ENCODE measurements at regions not wholly inside any gene's neighbourhood (a gene's known extent, or its start where the extent isn't known, plus 50 kb on each side); places are given as distances from the start of the nearest gene placed in this dataset.
"Not testable (repeated sequence)": the region's sequence is repeated elsewhere in the genome, so short reads cannot be mapped to it uniquely, and the experiment has no call there.

DNA sequence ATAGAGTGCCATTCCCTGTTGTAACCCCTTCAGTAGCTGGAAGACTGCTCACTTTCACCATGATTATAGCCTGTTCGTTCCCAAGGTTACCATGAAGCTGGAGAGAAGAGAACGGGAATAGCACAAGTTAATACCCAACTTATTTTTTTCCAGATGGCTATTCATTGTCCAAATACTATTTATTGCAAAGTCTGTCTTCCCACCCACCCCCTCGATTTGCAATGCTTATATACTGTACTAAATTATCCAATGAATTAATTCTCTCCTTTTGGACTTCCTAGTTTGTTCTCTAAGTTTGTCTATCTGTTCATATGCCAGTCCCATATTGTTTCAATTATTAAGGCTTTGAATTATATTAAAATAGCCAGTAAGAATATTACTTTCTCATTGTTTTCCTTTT is 231.0 kb downstream of the RAB11FIP4 start:
- 84% methylated on average over 3 of the region's 3 CpGs for WGBS (ENCODE audit: low lambda C conversion rate, missing lambda C conversion rate)
- no peak overlapping the region for H3K27ac ChIP-seq

DNA sequence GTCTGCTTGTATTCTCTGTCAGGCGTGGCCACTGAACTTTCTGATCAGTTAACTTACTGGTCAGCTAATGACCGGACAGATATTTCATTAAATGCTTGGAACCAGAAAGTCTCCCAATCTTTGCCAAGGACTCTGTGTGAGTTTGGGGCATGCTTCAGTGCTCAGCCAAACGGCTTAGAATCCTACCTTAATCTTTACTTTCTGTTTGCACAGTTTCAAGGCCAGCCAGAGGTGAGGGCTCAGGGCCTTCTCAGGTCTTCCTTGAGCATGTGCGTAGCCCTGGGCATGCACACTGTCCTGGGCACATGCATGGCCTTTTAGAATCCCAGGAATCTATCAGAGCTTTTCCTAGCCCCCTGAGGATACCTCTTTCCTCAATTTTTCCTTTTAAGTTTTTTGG is 230.1 kb downstream of the RAB11FIP4 start:
- 80% methylated on average over 4 of the region's 4 CpGs for WGBS (ENCODE audit: low lambda C conversion rate, missing lambda C conversion rate)
- Histone ChIP-seq H3K27ac (no peak overlapping the region), H4K20me1 (ENCODE audit: insufficient read depth, poor library complexity, severe bottlenecking) (no peaks in the 10 kb centered on the region), H2AFZ (no peak overlapping the region), H3K79me2 (no peaks in the 10 kb centered on the region), H3K27me3 (no peaks in the 10 kb centered on the region), H3K36me3 (replicated peaks; ENCODE audit: insufficient read depth, low read depth) (no peaks in the 10 kb centered on the region), H3K4me1 (ENCODE audit: insufficient read depth) (no peaks in the 10 kb centered on the region), H3K9me3 (ENCODE audit: low read depth) (peaks cover 18% of the 10 kb centered on the region), H3K4me2 (no peak overlapping the region), H3K9me2 (replicated peaks; ENCODE audit: insufficient read depth) (no peaks in the 10 kb centered on the region), H3K4me3 (no peak overlapping the region)
- TF ChIP-seq, protein P1, sequence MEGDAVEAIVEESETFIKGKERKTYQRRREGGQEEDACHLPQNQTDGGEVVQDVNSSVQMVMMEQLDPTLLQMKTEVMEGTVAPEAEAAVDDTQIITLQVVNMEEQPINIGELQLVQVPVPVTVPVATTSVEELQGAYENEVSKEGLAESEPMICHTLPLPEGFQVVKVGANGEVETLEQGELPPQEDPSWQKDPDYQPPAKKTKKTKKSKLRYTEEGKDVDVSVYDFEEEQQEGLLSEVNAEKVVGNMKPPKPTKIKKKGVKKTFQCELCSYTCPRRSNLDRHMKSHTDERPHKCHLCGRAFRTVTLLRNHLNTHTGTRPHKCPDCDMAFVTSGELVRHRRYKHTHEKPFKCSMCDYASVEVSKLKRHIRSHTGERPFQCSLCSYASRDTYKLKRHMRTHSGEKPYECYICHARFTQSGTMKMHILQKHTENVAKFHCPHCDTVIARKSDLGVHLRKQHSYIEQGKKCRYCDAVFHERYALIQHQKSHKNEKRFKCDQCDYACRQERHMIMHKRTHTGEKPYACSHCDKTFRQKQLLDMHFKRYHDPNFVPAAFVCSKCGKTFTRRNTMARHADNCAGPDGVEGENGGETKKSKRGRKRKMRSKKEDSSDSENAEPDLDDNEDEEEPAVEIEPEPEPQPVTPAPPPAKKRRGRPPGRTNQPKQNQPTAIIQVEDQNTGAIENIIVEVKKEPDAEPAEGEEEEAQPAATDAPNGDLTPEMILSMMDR (IDR thresholded peaks at IDR 0.05; ENCODE audit: poor library complexity): no peak
- TF ChIP-seq EZH2phosphoT487 (IDR thresholded peaks at IDR 0.05; ENCODE audit: low read depth, severe bottlenecking, unreplicated experiment): no peak
- no peak for TF ChIP-seq EZH2 (IDR thresholded peaks at IDR 0.05; ENCODE audit: borderline replicate concordance)
- DNase-seq (ENCODE audit: low spot score): no peak

More for the DNA sequence above, 231.0 kb downstream of the RAB11FIP4 start:
- H3K9me3 ChIP-seq (ENCODE audit: low read depth): peaks cover 18% of the 10 kb centered on the region
- TF ChIP-seq EZH2 (IDR thresholded peaks at IDR 0.05; ENCODE audit: borderline replicate concordance) (no peak), EZH2phosphoT487 (IDR thresholded peaks at IDR 0.05; ENCODE audit: low read depth, severe bottlenecking, unreplicated experiment) (no peak)
- TF ChIP-seq, protein P1 (IDR thresholded peaks at IDR 0.05; ENCODE audit: poor library complexity): no peak
- H3K4me3 ChIP-seq: no peak overlapping the region
- H3K4me1 ChIP-seq (ENCODE audit: insufficient read depth): no peaks in the 10 kb centered on the region
- H4K20me1 ChIP-seq (ENCODE audit: insufficient read depth, poor library complexity, severe bottlenecking): no peaks in the 10 kb centered on the region
- no peaks in the 10 kb centered on the region for H3K79me2 ChIP-seq
- no peaks in the 10 kb centered on the region for H3K36me3 ChIP-seq (replicated peaks; ENCODE audit: insufficient read depth, low read depth)
- no peaks in the 10 kb centered on the region for H3K27me3 ChIP-seq
- no peaks in the 10 kb centered on the region for H3K9me2 ChIP-seq (replicated peaks; ENCODE audit: insufficient read depth)
- DNase-seq (ENCODE audit: low spot score): no peak
- no peak overlapping the region for H2AFZ ChIP-seq
- H3K4me2 ChIP-seq: no peak overlapping the region

DNA sequence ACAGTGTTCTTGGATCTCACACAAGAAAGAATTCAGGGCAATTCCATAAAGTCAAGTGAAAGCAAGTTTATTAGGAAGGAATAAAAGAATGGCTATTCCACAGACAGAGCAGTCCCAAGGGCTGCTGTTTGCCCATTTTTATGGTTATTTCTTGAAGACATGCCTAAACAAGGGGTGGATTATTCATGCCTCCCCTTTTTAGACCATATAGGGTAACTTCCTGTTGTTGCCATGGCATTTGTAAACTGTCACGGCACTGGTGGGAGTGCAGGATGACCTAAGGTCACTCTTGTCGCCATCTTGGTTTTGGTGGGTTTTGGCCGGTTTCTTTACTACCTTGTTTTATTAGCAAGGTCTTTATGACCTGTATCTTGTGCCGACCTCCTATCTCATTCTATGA is 219.6 kb downstream of the RAB11FIP4 start:
- H3K79me2 ChIP-seq; H3K27me3 ChIP-seq; DNase-seq (ENCODE audit: low spot score); H4K20me1 ChIP-seq (ENCODE audit: insufficient read depth, poor library complexity, severe bottlenecking); H3K4me1 ChIP-seq (ENCODE audit: insufficient read depth); H3K4me2 ChIP-seq; H2AFZ ChIP-seq; H3K36me3 ChIP-seq (replicated peaks; ENCODE audit: insufficient read depth, low read depth); H3K9me3 ChIP-seq (ENCODE audit: low read depth); H3K9me2 ChIP-seq (replicated peaks; ENCODE audit: insufficient read depth); H3K27ac ChIP-seq; H3K4me3 ChIP-seq: not testable (repeated sequence)
- WGBS (ENCODE audit: low lambda C conversion rate, missing lambda C conversion rate): 81% methylated on average over 4 of the region's 4 CpGs

DNA sequence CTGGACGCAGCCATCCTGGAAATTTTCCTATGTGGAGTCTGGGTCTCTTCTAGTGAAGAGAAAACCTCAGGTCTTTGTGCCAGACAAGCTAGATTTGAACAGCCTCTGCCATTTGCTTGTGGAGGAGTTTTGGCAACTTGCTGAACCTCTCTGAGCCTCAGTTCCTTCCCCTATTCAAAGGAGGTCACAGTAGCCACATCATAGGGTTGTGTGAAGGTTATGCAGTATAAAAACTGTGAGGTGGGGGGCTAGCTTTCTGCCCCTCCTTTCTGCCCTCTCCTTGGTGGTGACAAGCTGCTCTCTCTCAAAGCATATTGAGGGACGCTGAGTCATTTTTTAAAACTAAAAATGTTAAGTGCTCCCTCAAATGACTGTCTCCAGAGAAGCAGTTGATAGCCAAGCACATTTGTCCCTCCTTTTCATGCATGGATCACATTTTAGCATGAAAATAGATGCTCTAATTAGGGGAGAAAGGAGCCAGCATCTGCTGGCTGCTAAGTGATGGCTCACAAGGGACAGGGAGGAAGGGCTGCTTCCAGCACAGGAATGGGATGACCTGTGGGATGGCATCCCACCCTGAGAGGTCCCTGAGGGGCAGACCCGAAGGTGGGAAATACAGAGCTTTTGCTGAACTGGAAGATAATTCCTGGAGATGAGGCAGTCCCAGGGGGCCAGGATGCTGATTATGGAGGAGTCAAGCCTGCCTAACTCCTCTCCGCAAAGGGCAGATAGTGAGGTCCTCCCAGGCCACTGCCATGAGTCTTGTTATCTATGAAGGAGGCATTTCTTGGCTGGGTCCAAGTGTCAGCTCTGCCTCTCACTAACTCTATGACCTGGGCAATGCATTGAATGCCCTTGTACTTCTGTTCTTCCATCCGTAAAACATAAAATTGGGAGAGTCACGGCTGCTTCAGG is 218.8 kb downstream of the RAB11FIP4 start:
- no peaks in the 10 kb centered on the region for H3K9me2 ChIP-seq (replicated peaks; ENCODE audit: insufficient read depth)
- DNase-seq (ENCODE audit: low spot score): no peak
- H3K27me3 ChIP-seq: no peaks in the 10 kb centered on the region
- no peaks in the 10 kb centered on the region for H4K20me1 ChIP-seq (ENCODE audit: insufficient read depth, poor library complexity, severe bottlenecking)
- TF ChIP-seq EZH2 (IDR thresholded peaks at IDR 0.05; ENCODE audit: borderline replicate concordance) (no peak), EZH2phosphoT487 (IDR thresholded peaks at IDR 0.05; ENCODE audit: low read depth, severe bottlenecking, unreplicated experiment) (no peak)
- TF ChIP-seq, protein P1 (IDR thresholded peaks at IDR 0.05; ENCODE audit: poor library complexity): no peak
- no peaks in the 10 kb centered on the region for H3K36me3 ChIP-seq (replicated peaks; ENCODE audit: insufficient read depth, low read depth)
- H2AFZ ChIP-seq: no peak overlapping the region
- H3K4me2 ChIP-seq: no peak overlapping the region
- no peaks in the 10 kb centered on the region for H3K4me1 ChIP-seq (ENCODE audit: insufficient read depth)
- H3K79me2 ChIP-seq: no peaks in the 10 kb centered on the region
- WGBS (ENCODE audit: low lambda C conversion rate, missing lambda C conversion rate): 83% methylated on average over 6 of the region's 6 CpGs
- no peaks in the 10 kb centered on the region for H3K9me3 ChIP-seq (ENCODE audit: low read depth)
- no peak overlapping the region for H3K27ac ChIP-seq
- no peak overlapping the region for H3K4me3 ChIP-seq

Data from hepatocyte (in vitro differentiated cells).